ENCODE measurements at regions not wholly inside any gene's neighbourhood (a gene's known extent, or its start where the extent isn't known, plus 50 kb on each side); places are given as distances from the start of the nearest gene placed in this dataset.
"Not testable (repeated sequence)": the region's sequence is repeated elsewhere in the genome, so short reads cannot be mapped to it uniquely, and the experiment has no call there.

DNA sequence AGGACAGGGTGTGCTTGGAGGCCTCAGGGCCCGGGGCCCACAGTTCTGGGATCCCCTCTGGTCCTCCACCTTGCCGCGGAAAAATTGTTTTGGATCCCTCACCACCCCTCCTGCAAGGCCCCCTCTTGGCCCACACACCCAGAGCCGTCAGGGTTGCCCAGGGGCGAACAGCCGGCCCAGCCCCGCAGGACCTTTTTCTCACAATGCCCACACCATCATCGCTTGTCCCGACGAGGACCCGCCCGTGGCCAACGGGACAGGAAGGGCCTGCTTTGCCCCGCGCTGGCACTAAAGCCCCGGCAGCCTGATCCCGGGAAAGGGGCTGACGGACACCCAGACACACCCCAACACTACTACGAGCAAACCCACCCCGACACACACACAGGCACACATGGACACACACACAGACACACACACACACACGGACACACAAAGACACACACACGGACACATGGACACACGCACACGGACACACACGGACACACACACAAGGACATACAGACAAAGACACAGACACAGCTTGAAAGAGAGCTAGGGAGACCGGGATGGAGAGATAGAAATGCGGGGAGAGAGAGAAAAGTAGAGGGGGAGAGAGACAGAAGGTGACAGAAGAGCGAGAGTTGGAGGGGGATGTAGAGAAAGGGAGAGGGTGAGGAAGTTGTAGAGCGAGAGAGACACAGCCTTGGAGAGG lies 1493.5 kb upstream of the DEFB115 start:
- no peak for DNase-seq (ENCODE audit: low spot score)

DNA sequence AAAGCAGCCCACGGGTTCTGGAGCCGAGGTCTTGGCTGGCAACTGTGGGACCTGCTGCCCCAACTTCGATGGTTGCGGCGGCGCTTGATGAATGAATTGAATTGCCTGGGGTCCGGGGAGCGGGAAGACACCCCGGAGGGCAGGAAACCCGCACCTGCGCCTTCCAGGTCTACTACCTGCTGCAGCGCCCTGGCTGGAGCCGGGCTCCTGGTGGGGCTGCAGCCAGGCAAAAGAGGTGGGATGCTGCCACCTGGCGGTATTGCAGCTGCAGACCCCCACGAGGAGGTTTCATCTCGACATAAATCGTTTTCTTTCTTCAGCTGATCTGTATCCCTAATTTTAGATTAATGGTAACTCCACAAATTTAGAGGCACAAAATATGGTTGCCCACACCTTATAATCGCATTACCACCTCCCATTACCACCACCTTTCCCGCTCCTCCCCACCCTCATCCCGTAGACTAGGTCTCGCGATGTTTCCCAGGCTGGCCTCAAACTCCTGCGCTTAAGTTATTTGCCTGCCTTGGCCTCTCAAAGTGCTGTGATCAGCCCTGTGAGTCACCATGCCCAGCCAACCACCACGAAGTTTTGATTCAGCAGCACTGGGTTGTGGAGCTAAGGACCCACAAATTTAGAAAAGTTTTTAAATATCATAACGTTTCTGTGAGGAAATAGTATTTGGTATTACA lies 1492.4 kb upstream of the DEFB115 start:
- peak; percentile 65 for DNase-seq (ENCODE audit: low spot score)

- DNase-seq (ENCODE audit: low spot score), result not testable (repeated sequence)
Observed at GRCh38 chr20:29778033-29778432, 1479.4 kb upstream of the DEFB115 start.

- not testable (repeated sequence) for DNase-seq (ENCODE audit: low spot score)
Observed at GRCh38 chr20:29781217-29781616, 1476.2 kb upstream of the DEFB115 start.

GRCh38 chr20:29781891-29782290 lies 1475.6 kb upstream of the DEFB115 start:
- DNase-seq (ENCODE audit: low spot score), result not testable (repeated sequence)

- DNase-seq (ENCODE audit: low spot score), result not testable (repeated sequence)
Observed at GRCh38 chr20:29787456-29787855, 1470.0 kb upstream of the DEFB115 start.

- DNase-seq (ENCODE audit: low spot score), result no peak
Observed at GRCh38 chr20:29790510-29790909, 1467.0 kb upstream of the DEFB115 start.

- not testable (repeated sequence) for DNase-seq (ENCODE audit: low spot score)
Observed at GRCh38 chr20:29831508-29831907, 1426.0 kb upstream of the DEFB115 start.

- DNase-seq (ENCODE audit: low spot score), result not testable (repeated sequence)
Observed at GRCh38 chr20:29868014-29868413, 1389.5 kb upstream of the DEFB115 start.

DNA sequence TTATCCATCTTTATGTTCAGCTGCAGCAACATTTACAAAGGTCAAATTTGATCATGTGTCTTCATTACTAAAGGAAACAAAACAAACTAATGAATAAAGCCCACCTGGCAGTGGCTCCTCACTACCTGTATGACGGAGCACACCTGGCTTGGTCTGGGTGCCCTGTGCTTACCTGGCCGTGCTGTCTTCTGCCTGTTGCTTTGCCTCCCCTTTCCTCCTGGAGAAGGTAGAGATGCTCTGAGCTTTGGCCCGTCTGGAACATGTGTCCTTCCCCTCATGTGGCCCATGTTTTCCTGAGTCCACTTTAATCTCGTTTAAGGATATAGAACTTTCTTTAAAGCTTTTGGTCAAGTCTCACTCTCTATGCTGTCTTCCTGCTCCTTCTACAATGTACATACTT lies 1388.8 kb upstream of the DEFB115 start:
- not testable (repeated sequence) for DNase-seq (ENCODE audit: low spot score)

DNA sequence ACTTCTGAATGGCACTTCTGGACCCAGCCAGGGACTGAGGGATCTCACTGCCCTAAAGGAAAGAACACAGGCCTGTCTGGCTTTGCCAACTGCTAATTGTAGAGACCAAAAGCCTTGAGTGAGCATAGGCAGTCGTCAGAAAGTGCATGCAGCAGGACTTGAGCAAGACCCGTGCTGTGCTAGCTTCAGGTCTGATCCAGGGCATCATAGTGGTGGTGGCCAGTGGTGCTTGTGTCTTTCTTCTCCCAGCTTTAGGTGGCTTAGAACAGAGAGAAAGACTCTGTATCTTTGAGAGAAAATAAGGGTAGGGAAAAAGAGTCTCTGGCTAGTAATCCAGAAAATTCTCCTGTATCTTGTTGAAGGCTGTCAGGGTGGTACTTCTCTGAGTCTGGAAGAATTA lies 1385.6 kb upstream of the DEFB115 start:
- not testable (repeated sequence) for DNase-seq (ENCODE audit: low spot score)

GRCh38 chr20:29873946-29874345 lies 1383.5 kb upstream of the DEFB115 start:
- DNase-seq (ENCODE audit: low spot score), result no peak

GRCh38 chr20:29874476-29875202 lies 1382.8 kb upstream of the DEFB115 start:
- DNase-seq (ENCODE audit: low spot score), result no peak

DNA sequence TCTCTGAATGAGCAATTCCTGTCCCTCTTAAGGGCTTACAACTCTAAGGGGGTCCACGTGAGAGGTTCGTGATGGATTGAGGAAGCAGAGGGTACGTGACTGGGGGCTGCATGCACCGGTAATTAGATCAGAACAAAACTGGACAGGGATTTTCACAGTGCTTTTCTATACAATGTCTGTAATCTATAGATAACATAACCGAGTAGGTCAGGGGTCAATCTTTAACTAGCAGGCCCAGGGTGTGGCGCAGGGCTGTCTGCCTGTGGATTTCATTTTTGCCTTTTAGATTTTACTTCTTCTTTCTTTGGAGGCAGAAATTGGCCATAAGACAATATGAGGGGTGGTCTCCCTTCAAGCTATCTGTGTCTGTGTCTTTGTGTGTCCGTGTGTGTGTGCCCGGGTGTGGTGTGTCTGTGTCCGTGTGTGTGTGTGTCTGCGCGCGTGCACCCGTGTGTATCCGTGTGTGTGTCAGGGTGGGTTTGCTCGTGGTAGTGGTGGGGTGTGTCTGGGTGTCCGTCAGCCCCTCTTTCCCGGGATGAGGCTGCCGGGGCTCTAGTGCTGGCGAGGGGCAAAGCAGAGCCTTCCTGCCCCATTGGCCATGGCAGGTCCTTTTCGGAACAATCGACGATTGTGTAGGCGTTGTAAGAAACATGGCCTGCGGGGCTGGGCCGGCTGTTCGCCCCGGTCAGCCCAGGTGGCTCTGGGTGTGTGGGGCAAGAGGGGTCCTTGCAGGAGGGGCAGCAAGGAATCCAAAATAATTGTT lies 1382.0 kb upstream of the DEFB115 start:
- DNase-seq (ENCODE audit: low spot score), result not testable (repeated sequence)

DNA sequence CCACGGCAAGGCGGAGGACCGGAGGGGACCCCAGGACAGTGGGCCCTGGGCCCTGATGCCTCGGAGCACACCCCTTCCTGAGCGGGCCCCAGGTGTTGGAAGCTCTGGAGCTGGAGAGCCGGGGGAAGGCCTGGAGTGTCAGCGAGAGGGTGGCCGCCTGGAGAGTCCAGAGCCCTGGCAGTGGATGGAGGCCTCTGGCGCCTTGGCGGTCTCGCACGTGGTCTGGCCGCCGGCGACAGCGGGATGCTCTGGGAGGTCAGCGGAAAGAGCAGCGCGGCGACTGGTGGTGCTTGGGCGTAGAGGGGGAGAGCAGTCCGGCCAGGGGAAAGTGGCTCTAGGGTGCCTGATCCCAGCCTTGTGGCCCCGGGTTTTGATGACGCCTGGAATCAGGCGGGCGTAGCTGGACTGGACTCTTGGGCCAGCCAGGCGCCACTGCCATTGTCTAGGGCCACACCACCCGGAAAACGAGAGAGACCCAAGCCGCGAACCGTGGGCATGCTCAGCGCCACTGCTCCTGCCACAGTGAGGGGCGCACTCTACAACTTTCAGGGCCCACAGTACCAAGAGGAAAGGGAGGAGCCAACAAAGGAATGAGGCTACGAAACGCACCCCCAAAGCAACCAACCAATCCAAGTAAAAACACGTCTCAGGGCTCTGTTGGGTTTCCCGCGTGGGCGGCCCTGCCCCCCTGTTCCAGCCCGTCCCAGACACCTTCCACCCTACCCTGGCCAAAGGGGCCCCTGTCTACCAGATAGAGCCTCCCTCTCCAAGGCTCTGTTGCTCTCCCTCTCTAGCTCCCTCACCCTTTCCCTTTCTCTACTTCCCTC lies 1381.2 kb upstream of the DEFB115 start:
- not testable (repeated sequence) for DNase-seq (ENCODE audit: low spot score)

DNA sequence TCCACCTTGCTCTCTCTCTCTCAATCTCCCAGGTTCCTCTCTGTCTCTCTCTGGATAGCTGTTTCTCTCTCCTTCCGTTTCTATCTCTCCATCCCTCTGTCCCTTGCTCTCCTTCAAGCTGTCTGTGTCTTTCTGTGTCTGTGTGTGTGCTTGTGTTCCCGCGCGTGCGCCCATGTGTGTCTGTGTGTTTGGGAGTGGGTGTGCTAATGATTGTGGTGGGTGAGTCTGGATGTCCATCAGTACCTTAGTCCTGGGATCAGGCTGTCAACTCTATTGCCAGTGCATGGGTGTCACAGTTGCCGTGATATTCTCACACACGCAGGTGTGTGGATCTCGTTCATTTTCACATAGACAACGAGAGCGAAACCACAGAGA lies 1380.6 kb upstream of the DEFB115 start:
- no peak for DNase-seq (ENCODE audit: low spot score)

- DNase-seq (ENCODE audit: low spot score), result not testable (repeated sequence)
Observed at GRCh38 chr20:29877411-29878280, 1379.8 kb upstream of the DEFB115 start.

- no peak for DNase-seq (ENCODE audit: low spot score)
Observed at GRCh38 chr20:29878281-29878741, 1379.2 kb upstream of the DEFB115 start.

- no peak for DNase-seq (ENCODE audit: low spot score)
Observed at GRCh38 chr20:29878777-29879442, 1378.6 kb upstream of the DEFB115 start.
